ENCODE measurements at regions not wholly inside any gene's neighbourhood (a gene's known extent, or its start where the extent isn't known, plus 50 kb on each side); places are given as distances from the start of the nearest gene placed in this dataset.

DNA sequence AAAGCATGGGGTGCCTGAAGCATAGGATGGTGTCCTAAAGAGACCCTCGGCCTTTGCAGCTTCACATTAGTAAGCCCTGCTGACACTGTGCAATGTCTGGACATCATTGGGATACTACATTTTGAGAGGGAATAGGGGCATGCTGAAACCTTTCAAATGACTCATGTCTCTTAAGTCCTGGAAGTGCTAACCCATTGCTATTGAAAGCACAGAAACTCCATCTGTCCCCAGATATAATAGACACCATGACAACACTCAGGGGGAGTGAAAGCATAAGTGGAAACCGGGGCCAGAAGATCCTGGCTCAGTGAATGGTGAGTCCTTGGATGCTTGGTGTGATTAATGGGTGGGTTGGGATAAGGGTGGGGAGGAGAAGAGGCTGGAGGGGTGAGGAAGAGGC, 595.5 kb upstream of the ID2 start:
- TF ChIP-seq, protein P1, sequence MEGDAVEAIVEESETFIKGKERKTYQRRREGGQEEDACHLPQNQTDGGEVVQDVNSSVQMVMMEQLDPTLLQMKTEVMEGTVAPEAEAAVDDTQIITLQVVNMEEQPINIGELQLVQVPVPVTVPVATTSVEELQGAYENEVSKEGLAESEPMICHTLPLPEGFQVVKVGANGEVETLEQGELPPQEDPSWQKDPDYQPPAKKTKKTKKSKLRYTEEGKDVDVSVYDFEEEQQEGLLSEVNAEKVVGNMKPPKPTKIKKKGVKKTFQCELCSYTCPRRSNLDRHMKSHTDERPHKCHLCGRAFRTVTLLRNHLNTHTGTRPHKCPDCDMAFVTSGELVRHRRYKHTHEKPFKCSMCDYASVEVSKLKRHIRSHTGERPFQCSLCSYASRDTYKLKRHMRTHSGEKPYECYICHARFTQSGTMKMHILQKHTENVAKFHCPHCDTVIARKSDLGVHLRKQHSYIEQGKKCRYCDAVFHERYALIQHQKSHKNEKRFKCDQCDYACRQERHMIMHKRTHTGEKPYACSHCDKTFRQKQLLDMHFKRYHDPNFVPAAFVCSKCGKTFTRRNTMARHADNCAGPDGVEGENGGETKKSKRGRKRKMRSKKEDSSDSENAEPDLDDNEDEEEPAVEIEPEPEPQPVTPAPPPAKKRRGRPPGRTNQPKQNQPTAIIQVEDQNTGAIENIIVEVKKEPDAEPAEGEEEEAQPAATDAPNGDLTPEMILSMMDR (IDR thresholded peaks at IDR 0.05), result no peak
- TF ChIP-seq, protein P2, sequence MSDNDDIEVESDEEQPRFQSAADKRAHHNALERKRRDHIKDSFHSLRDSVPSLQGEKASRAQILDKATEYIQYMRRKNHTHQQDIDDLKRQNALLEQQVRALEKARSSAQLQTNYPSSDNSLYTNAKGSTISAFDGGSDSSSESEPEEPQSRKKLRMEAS (IDR thresholded peaks at IDR 0.05), result no peak
- TF ChIP-seq, protein P3, sequence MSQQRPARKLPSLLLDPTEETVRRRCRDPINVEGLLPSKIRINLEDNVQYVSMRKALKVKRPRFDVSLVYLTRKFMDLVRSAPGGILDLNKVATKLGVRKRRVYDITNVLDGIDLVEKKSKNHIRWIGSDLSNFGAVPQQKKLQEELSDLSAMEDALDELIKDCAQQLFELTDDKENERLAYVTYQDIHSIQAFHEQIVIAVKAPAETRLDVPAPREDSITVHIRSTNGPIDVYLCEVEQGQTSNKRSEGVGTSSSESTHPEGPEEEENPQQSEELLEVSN (IDR thresholded peaks at IDR 0.05; ENCODE audit: borderline replicate concordance, low read depth), result no peak
- TF ChIP-seq EP300 (IDR thresholded peaks at IDR 0.05) (no peak), POLR2AphosphoS2 (conservative IDR thresholded peaks at IDR 0.05; ENCODE audit: low read length) (no peak), CHD4 (IDR thresholded peaks at IDR 0.05; ENCODE audit: borderline replicate concordance) (no peak), POLR2A (IDR thresholded peaks at IDR 0.05; ENCODE audit: low read length) (no peak)
